Forelimb muscle (tissue), 1 donor: ENCODE measurements at regions not wholly inside any gene's neighbourhood (a gene's known extent, or its start where the extent isn't known, plus 50 kb on each side); places are given as distances from the start of the nearest gene placed in this dataset.

Source experiments
- DNase-seq: peaks from one replicate; pipeline ENCODE4 v3.0.0-alpha.2; 2013; ENCODE audit warnings: low read depth

DNA sequence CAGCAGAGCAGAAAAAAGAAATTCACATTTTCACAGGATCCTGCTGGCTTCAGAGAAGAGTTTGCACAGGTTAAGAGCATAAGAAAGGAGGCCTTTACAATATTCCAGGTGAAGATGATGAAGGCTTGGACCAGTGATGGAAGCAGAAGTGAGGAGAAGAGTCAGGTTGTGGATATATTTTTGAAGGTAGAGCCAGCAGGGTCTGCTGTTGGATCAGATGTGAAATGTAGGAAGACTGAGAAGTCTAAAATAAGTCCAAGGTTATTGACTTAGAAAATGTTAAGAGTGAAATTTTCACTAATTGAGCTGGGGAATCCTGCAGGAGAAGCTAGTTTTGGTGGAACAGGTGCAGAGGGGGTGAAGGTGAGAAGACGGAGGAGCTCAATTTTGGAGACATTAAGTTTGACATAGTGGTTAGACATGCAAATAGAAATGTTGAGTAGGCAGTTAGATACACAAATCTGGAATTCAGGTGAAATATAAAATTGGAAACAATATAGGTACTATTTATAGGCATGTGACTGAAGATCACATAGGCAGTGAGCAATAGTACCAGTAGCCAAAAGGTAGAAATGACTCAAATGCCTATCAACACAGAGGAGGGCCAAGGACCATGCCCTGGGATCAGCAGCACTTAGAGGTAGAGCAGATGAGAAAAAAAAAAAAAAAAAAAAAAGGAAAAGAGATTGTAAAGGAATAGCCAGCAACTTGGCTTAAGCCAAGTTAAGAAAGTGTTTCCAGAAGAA lies 252.0 kb downstream of the AASDHPPT start:
- DNase-seq, result no peak

DNA sequence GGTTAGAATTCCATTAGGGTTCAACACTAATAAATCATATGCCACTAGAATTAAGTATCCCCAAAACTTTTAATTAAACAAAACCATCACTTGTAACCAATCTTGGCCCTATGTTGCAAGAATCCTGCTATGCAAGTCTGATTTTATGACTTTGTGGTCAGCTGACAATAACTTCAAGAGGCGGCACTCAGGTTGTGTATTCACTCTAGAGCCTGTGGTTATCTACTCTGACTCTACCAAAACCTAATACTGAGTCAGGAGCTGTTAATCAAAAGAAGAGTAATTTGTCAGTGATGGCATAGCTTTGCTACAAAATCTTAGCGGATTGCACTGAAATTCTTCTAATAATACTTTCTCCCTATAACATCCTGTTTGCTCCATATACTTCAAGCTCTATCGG lies 253.7 kb downstream of the AASDHPPT start:
- no peak for DNase-seq

DNA sequence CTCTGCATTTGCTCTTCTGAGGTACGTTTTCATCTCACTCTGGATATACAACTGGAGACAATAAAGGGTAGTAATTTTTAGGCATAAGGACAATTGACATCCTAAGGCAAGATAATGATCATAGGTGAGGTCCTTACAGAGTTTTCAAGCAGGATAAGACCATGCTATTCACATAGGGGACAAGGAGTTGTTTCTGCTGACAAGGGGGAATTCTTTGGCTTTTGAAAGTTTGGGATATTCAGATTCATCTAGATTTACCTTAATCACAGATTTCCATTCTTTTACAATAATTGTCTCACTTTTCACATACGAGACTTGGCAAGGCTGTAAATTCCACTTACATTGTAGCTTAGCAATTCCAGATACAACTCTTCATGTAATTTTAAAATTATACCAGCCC lies 256.2 kb downstream of the AASDHPPT start:
- DNase-seq, result no peak

DNA sequence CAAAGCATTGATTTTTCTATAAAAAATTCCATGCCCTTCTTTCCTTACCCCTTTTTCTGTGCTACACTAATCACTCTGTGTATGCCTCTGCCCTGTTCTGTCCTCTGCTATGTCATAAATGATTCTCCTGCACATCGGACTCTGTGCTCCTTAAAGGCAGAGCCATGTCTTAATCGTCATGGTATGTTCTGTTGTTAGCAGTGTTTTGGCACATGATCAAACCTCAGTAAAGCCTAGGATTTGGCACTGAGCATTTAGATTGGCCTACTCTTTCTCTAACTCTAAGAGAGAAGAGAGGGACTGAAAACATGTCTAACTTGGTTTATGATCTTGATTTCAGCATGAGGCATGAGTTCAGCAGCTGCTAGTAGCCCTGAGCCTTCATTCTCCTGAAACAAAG lies 266.9 kb downstream of the AASDHPPT start:
- no peak for DNase-seq

DNA sequence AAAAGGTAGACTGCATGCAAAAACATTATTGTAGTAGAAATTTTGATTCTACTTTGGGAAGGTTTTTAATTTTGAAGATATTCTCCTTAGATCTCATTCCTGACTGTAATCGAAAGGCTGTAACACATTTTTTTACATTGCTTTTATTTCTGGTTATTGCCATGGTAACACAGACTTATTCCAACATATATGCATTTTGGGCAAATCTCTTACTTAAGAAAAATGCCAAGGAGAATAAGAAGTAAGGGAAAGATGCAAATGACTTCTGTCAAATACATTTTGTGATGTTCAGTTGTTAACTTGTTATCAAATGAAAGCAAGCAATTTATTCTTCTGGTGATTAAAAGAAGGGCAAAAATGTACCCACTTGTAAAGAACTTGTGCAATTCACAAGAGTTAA lies 267.5 kb downstream of the AASDHPPT start:
- DNase-seq, result no peak

DNA sequence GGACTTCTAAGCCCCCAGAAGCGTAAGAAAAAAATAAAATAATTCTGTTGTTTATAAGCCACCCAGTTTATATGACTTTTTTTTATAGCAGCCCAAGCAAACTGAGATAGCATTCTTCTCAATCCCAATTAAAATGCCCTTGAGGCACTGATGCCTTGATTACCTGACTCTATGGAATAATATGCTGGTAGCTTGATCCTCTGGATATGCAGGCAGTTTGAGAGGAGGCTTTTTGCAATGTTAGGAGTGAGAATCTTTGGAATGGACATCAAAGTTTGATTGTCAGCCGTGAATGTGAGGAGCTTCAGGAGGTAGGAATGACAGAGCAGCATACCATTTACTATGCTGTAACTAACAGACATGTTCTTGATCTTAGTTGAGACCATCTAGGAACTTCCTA lies 275.6 kb downstream of the AASDHPPT start:
- DNase-seq, result no peak

DNA sequence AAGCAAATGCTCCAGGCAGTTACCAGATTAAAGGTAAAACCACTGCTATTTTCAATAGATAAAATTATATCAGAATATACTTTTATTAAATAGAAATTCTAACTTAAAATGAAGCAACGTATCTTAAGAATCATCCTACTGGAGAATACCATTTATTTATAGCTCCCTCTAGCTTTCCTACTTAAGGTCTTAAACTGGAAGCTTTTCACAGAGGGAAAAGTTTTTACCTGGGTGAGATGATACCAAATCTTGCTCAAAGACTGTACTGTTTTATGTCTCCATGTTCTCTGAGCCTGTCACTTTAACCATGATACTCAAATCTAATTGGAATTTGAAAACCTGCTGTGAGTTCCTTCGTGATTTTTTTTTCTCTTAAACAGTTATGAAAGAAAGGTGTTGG lies 291.8 kb downstream of the AASDHPPT start:
- DNase-seq, result no peak

DNA sequence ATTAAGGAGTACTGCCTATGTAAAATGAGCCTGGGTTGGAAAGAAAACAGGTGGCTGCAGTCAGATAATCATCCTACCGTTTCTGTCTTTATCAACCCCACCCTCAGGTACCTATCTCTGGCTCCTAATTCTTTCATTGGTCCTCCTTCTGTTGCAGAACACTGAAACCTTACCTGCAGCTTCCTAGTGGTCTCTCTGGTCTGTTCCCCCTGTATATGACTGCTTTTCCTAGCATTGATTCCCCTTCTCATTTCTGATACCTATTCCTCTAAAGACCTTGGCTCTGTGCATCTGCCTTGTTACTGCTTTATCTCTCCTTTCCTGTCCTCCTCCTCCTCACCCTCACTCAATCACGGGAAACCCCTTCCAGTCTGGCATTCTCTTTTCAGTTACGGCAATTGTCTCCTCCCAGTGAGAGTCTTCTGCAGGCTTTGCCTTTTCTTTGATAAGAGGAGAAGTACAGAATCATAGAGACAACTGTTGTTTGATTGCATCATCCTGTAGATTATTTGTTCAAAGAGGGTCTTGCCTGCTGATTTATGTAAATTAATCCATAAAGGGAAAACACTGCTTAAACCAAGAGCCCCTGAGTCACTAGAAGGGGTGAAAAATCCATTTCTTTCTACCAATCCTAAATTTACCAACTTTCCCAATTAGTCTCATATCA lies 301.2 kb downstream of the AASDHPPT start:
- DNase-seq, result no peak

DNA sequence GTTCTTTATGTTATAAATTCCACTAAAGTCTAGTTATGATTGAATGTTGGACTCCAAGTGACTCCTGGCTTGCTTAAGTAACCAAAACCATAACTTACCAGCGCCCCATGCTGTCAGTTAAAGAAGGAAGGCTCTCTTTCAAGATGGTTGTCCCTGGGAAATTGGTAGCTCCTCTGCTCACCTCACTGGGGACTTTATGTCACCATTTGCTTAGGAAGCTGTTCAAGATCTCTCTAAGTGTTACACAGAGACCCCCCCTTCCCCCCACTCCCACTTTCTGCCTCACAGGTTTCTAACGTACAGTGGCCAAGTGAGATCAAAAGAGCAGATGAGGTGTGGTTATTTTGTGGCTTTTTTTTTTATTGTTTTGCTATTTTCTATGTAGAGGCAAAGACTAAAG lies 301.8 kb downstream of the AASDHPPT start:
- no peak for DNase-seq

DNA sequence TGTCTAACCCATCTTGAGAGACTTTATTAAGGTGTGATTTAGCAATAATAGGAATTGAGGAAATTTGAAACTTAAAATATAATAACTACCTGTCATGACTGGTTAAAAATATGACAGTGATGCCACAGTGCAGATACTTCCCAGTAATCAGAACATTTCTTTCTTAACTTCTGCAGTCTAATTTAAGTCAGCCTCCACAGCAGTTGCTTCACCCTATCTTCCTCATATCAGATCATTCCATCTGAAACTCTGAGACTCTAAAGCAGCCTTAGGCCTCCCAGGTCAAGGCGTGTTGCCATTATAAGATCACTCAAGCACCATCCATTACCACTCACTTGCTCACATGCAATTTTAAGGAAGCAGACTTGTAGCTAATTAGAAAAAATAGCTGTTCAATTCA lies 302.2 kb downstream of the AASDHPPT start:
- DNase-seq, result no peak

DNA sequence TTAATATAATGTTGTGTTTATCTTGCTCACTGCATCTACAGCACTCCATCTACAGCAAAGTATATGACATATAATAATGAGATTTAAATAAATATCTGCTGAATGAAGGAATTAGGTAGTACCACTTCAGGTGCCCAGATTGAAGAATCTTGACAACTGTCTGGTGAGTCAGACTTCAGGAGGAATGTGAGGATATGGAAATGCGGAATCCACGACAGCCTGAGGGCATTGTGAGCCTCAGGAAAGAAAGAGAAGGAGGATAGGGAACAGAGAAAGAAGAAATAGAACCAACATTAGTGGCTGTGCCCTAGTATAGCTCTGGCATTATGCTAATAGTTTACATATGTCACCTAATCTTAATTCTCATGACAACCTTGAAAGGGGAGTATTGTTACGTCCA lies 304.4 kb downstream of the AASDHPPT start:
- DNase-seq, result no peak

DNA sequence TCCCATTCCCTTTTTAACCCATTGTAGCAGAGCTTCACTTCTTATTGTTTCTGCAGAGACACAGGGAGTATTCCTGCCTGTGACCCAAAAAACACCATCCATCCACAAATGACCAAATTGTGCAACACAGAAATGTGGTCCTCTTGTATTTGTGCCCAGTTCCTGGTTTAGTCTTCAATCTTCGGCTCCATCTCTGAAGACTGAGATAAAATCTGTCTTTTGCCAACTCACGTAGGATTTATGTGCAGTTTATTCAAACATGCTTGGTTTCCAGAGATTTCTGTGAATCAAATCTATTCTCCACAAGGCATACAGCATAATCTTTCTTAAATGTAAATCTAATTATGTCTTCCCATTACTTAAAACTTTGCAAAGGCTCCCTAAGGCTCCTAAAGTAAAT lies 307.0 kb downstream of the AASDHPPT start:
- no peak for DNase-seq

DNA sequence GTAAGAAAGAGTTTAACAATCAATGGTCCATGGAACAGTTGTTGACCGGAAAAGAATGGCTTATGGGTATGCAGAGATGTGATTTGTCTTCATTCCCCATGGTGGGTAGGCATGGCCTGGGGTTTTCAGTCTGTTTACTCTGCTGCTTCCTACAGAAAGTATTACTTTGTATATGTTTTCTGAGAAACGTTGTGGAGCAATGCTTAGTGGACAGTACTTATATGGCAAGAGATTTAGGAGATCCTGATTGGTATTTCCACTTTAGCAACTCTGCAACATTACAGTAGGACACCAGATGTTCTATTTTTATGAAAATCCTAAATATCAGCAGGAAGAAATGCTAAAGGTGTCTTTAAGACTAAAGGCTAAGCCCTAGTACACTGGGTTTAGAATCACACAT lies 309.1 kb downstream of the AASDHPPT start:
- no peak for DNase-seq

DNA sequence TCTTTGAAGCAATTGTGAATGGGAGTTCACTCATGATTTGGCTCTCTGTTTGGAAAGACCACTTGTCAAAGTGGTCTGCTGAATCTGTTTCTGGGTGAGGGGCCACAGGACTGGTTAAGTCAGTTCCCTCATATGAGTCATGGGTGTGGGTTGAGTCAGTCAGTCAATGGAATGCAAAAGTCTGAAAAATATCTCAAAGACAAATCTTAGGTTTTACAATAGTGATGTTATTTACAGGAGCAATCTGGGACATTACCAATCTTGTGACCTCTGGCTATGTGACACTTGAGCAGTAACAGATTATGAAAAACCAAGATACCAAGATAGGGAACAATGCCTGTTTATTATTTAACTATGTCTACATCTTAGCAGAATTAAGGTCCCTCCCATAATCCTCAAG lies 311.6 kb downstream of the AASDHPPT start:
- DNase-seq, result no peak

DNA sequence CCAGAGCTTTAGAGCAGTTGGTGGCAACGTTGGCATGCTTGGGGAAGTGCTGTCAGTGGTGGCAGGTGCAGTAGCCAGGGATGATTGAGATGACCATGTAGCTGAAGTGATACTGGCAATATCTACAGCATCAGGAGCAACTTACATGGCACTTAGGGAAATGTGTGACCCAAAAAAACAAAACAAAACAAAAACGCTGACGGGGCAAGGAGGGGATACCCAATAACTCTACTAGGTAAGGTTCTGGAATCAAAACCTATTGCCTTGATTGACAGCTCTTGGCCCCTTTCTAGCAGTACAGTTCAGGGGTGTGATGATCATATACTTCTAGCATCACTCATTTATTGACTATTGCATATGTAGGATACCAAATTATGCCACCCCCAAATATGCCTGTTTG lies 312.6 kb downstream of the AASDHPPT start:
- DNase-seq, result no peak

DNA sequence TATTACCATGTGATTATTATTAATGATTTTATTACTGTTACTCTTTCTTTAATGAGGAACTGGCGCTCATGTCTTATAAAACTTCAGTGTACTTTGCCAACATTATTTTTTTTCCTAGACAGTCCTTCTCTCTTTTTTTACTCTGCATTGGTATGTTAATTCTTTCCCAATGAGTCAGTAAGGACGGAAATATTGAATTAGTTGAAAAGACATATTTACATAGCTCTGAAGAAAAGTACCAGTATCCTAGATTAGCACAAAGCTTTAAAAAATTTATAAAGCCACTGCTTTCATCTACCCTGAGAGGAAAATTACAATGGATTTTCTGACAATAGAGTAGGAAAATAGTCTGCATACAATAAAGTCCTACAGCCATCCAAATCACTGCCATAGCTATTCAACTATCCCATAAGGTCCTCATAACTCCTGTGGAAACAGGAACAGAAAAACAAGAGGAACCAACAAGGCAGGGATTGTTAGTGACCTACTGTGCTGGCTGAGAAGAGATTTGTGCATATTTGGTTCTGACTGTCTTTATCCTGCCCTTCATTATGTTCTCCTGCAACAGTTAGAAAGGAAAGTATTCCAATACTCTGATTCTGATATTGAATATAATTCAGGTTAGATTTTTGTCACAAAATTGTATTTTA lies 314.4 kb downstream of the AASDHPPT start:
- DNase-seq, result no peak

DNA sequence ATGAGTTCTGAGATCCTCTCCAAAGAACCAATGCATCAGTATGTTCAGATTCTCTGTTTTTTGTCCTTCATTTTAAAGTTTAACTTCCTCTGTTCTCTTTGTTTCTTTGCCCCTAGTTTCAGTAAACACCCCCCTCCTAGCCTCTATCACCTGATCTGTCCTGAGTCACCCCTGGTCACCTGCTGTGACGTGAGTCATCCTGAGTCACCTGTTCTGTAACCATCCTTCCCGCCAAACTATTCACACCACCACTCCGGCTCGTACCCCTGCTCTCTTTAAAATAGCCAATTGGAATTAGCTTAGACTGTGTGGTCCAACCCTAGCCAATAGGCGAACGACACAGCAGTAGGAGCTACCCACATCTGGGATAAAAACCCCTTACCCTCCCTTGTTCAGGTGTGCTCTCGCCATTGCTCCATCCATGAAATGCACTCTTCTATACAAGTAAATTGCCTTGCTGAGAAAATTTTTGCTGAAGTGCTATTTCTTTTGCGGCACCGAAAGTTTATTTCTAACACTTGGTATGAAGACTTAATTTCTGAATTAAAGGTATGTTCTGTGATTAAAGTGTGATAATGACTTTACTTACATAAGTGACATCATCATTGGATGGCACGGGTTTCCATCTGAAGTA lies 318.4 kb downstream of the AASDHPPT start:
- no peak for DNase-seq

DNA sequence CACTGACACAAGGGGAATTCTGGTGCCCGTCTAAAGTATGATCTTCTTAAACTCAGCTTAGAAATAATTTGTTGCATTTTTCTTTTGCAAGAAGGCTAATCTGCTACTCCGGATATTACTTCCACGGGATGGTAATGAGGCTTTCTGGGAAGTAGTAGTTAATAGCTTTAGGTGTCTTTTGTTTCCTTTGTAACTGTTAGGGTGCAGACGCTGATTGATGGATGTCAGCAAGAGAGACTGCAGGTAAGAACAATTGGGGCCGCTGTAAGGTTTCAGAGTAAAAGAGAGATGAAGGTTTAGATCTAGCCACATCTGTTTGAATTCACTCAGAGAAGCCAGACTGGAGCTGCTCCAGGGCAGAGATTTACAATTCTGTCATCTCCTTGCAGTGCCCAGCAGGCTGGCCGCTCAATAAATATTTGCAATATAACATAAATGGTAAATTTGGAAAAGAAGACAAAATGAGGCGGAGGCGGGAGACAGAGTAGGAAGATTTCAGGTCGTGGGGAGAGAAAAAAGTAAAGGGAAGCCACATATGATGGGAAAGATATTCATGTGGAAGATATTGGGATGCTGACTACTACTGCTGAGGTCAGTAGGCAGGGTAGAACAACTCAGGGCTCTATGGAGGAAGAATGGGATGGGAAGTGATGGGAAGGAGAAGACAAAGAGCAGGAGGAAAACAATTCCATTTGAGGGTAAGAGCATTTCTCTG lies 320.5 kb downstream of the AASDHPPT start:
- DNase-seq, result no peak

DNA sequence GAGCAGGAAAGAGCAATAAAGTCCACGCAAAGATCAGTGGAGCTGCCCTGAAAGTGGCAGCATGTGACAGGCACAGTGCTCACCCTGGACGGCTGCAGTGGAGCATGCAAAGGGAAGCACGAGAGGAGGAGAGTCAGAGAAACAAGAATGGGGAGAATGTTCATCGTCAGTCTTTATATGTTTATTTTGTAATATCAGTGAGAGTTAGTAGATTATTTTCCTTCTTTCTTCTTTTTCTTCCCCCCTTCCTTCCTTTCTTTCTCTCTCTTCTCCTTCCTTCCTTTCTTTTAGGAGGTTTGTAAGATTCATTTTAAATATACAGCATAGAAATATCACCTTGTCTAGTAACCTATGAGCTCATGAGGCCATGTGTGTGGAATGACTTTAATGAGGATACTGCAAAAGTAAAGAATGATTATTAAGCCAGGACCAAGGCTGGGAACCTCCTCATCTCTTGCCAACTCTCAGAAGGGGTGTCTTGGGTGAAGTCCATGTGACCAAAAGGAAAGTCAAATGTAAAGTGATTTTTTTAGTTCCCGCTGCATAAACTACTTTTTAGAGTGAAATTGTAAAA lies 321.1 kb downstream of the AASDHPPT start:
- no peak for DNase-seq

DNA sequence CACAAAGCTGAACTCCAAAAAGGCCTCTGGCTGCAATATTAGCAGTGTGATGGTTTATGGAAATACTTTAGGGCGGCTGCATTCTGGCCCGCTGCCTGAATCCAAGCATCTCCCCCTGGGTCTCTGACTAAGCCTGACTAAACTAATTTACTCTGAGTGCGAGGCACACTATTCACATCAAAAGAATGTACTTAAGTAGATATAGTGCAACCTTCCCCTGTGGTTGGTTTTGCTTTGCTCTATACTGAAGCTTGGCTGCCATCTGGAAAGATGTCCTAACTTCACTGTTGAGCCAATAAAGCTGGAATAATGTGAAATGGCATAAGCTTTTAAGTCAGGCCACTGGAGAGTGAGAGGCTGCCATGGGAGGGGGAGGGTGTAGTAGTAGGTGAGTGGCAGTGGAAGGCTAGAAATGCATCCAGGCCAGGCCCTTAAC lies 321.6 kb downstream of the AASDHPPT start:
- peak; percentile 54 for DNase-seq

DNA sequence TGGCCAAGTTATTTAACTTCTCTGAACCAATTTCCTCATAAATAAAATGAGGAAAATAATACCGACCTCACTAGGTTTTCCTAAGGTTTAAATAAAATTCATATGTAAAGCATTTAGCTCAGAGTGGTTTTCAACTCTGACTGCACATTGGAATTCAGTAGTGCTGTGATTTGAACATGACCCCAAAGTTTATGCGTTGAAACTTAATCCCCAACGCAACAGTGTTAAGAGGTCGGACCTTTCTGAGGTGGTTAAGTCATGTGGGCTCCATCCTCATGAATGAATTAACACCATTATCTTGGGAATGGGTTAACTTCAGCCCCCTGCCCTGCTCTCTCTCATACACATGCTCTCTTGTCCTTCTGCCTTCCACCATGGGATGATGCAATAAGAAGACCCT lies 322.2 kb downstream of the AASDHPPT start:
- DNase-seq, result no peak
